HepG2 (cell line): ENCODE measurements at regions not wholly inside any gene's neighbourhood (a gene's known extent, or its start where the extent isn't known, plus 50 kb on each side); places are given as distances from the start of the nearest gene placed in this dataset.

ENCODE experiments used
- ATAC-seq: fragments of 200-7000 bp; cut with Tn5 transposase; 3 replicates; pipeline ENCODE4 v1.9.1; 2020; ENCODE audit warnings: mild to moderate bottlenecking, moderate library complexity
- BruUV-seq: library from RNA; stranded (reverse); fragments of 400-500 nt; replicated peaks from 2 replicates; lab custom pipeline; 2021; lab: Mats Ljungman, UMichigan
- CTCF ChIA-PET: fragments of 300-600 bp; formaldehyde crosslinking; extraction: SDS; loops from one replicate; lab custom pipeline; 2021; ENCODE audit warnings: low total read pairs, inconsistent platforms, low intra/inter-chr PET ratio; lab: Yijun Ruan, JAX
- POLR2A ChIA-PET: fragments of 350-600 bp; sonication (Branson Sonifier 250); formaldehyde crosslinking; loops from one replicate; lab custom pipeline; 2020; ENCODE audit warnings: antibody characterized with exemption, inconsistent platforms; lab: Yijun Ruan, JAX
- DNase-seq: peaks from one replicate; pipeline ENCODE4 v3.0.0-alpha.2; 2015; ENCODE audit warnings: low spot score
- FAIRE-seq: peaks from 3 replicates; lab custom pipeline; 2011; peaks lifted over from hg19 to GRCh38; lab: Jason Lieb, UNC
- H2AFZ ChIP-seq: one replicate; pipeline ENCODE4 v1.6.1; 2011; ENCODE audit warnings: low read length, inconsistent platforms
- H3K27ac ChIP-seq: fragments of 300-600 bp; 3 replicates; pipeline ENCODE4 v1.8.0; 2011; ENCODE audit warnings: mixed run types, mild to moderate bottlenecking, mixed read lengths, low read length, inconsistent platforms; ENCODE audit not compliant: insufficient read depth; ENCODE audit errors: extremely low read length
- H3K27me3 ChIP-seq, 2 experiments: fragments of 200-600 bp in 1 of 2; 2 replicates in 1 of 2; 3 replicates in 1 of 2; pipeline versions ENCODE4 v1.6.0 to v1.8.0; 2011; ENCODE audit warnings: low read length in 2 of 2, mild to moderate bottlenecking in 2 of 2, moderate library complexity in 2 of 2, inconsistent platforms in 1 of 2; ENCODE audit not compliant: insufficient read depth in 2 of 2, control insufficient read depth in 1 of 2
- H3K36me3 ChIP-seq, 2 experiments: fragments of 200-600 bp in 1 of 2; replicated peaks in 1 of 2; 2 replicates in 1 of 2; 3 replicates in 1 of 2; pipeline versions ENCODE4 v1.5.1 to v1.8.0; 2011; ENCODE audit warnings: low read length in 2 of 2, inconsistent platforms in 1 of 2; ENCODE audit not compliant: insufficient read depth in 2 of 2, control insufficient read depth in 1 of 2
- H3K4me1 ChIP-seq: 2 replicates; pipeline ENCODE4 v1.5.1; 2012; ENCODE audit warnings: low read length, inconsistent platforms; ENCODE audit not compliant: insufficient read depth
- H3K4me2 ChIP-seq: 2 replicates; pipeline ENCODE4 v1.6.0; 2011; ENCODE audit warnings: low read depth, low read length, inconsistent platforms
- H3K4me3 ChIP-seq, 3 experiments: fragments of 200-600 bp in 1 of 3; sonication (generic), shearing (Covaris generic) in 1 of 3; replicated peaks in 1 of 3; 2 replicates each; pipeline ENCODE4 v1.5.1; 2011 to 2016; ENCODE audit warnings: low read length in 3 of 3, inconsistent platforms in 2 of 3, low read depth in 2 of 3, mild to moderate bottlenecking in 2 of 3, control low read depth in 1 of 3, mixed read lengths in 1 of 3; ENCODE audit not compliant: insufficient read depth in 1 of 3
- H3K79me2 ChIP-seq: one replicate; pipeline ENCODE4 v1.6.1; 2011; ENCODE audit warnings: low read length, inconsistent platforms; ENCODE audit not compliant: insufficient read depth
- H3K9ac ChIP-seq: 2 replicates; pipeline ENCODE4 v1.6.0; 2011; ENCODE audit warnings: mild to moderate bottlenecking, low read depth, low read length, inconsistent platforms; ENCODE audit not compliant: insufficient read depth
- H3K9me3 ChIP-seq: 2 replicates; pipeline ENCODE4 v1.5.1; 2012; ENCODE audit warnings: mild to moderate bottlenecking, low read length
- H4K20me1 ChIP-seq: 2 replicates; pipeline ENCODE4 v1.6.0; 2011; ENCODE audit warnings: inconsistent platforms, mild to moderate bottlenecking, low read length, moderate library complexity; ENCODE audit not compliant: insufficient read depth
- ADNP ChIP-seq: sonication (generic); formaldehyde crosslinking; IDR thresholded peaks from 2 replicates; pipeline ENCODE4 v1.4.0; 2020; ENCODE audit warnings: missing genetic modification reagents
- GMEB2 ChIP-seq: IDR thresholded peaks from 2 replicates; pipeline ENCODE4 v1.6.1; 2016; ENCODE audit warnings: missing biosample characterization, missing genetic modification reagents, low read depth
- NCOA1 ChIP-seq: sonication (generic); formaldehyde crosslinking; IDR thresholded peaks from 2 replicates; pipeline ENCODE4 v1.9.0; 2021; ENCODE audit warnings: missing genetic modification reagents
- NR2F2 ChIP-seq: IDR thresholded peaks from 2 replicates; pipeline ENCODE4 v1.6.1; 2012; ENCODE audit warnings: low read depth, inconsistent platforms, borderline replicate concordance
- SNAPC2 ChIP-seq: sonication (generic); formaldehyde crosslinking; IDR thresholded peaks from 2 replicates; pipeline ENCODE4 v1.8.1; 2022; ENCODE audit warnings: mild to moderate bottlenecking, missing genetic modification reagents
- SNRNP70 ChIP-seq: fragments of 200-400 bp; formaldehyde crosslinking; IDR thresholded peaks from 2 replicates; pipeline ENCODE4 v1.6.1; 2017; ENCODE audit warnings: mild to moderate bottlenecking, low read depth, low read length, moderate library complexity
- TBX2 ChIP-seq: sonication (generic); formaldehyde crosslinking; IDR thresholded peaks from 2 replicates; pipeline ENCODE4 v1.5.0; 2020; ENCODE audit warnings: missing genetic modification reagents, mild to moderate bottlenecking, borderline replicate concordance
- ZBTB3 ChIP-seq: sonication (generic); formaldehyde crosslinking; IDR thresholded peaks from 2 replicates; pipeline ENCODE4 v1.4.0; 2020; ENCODE audit warnings: low read depth, mild to moderate bottlenecking, moderate library complexity, missing genetic modification reagents, borderline replicate concordance
- ZNF557 ChIP-seq: sonication (generic); formaldehyde crosslinking; IDR thresholded peaks from 2 replicates; pipeline ENCODE4 v1.4.0; 2020; ENCODE audit warnings: missing genetic modification reagents
- ZNF567 ChIP-seq: sonication (generic); formaldehyde crosslinking; IDR thresholded peaks from 2 replicates; pipeline ENCODE4 v1.8.1; 2023; ENCODE audit warnings: mild to moderate bottlenecking, missing genetic modification reagents, borderline replicate concordance
- ZNF605 ChIP-seq: sonication (generic); formaldehyde crosslinking; IDR thresholded peaks from 2 replicates; pipeline ENCODE4 v1.8.0; 2022; ENCODE audit warnings: mild to moderate bottlenecking, missing genetic modification reagents
- ZNF772 ChIP-seq: sonication (generic); formaldehyde crosslinking; IDR thresholded peaks from 2 replicates; pipeline ENCODE4 v1.5.0; 2020; ENCODE audit warnings: mild to moderate bottlenecking, missing genetic modification reagents
- ZSCAN25 ChIP-seq: sonication (generic); formaldehyde crosslinking; IDR thresholded peaks from 2 replicates; pipeline ENCODE4 v1.8.0; 2022; ENCODE audit warnings: mild to moderate bottlenecking, missing genetic modification reagents
- WGBS: methylation state at CpG from one replicate; pipeline ENCODE4 v1.1.6; 2017; ENCODE audit warnings: low lambda C conversion rate; 5-methylcytosine and 5-hydroxymethylcytosine counted together
- in situ Hi-C: cut with HindIII; loops from 2 replicates; pipeline ENCODE4 v1.10.0; 2017; ENCODE audit warnings: low pct_unique_long_range_greater_than_20kb; ENCODE audit not compliant: extremely low pct_ligation_motif_present
- intact Hi-C: fragments of 100-400 bp; cut with micrococcal nuclease; formaldehyde crosslinking; loops from one replicate; pipeline ENCODE4 v1.10.0; 2022; ENCODE audit not compliant: unreplicated experiment
- TF ChIP-seq, protein P1 (sequence below): sonication (generic); formaldehyde crosslinking; IDR thresholded peaks from 2 replicates; pipeline ENCODE4 v1.5.0; 2020; ENCODE audit warnings: mild to moderate bottlenecking, missing genetic modification reagents

- ATAC-seq (no peak), FAIRE-seq (no peak), DNase-seq (no peak)
- Histone ChIP-seq H4K20me1 (no peaks in the 10 kb centered on the region), H3K27ac (no peak overlapping the region), H3K4me2 (no peak overlapping the region), H3K9ac (no peak overlapping the region), H2AFZ (no peak overlapping the region), H3K79me2 (no peaks in the 10 kb centered on the region), H3K27me3 (no peaks in the 10 kb centered on the region), H3K4me3 (no peak overlapping the region), H3K9me3 (no peaks in the 10 kb centered on the region), H3K36me3 (no peaks in the 10 kb centered on the region), H3K4me1 (no peaks in the 10 kb centered on the region)
- WGBS, result 0% methylated on average over 1 of the region's 1 CpG
- intact Hi-C loops, result loop anchor here (2.0 kb wide), 1 partner anchor 640 kb away; no protein-coding TSS in a partner anchor
- POLR2A ChIA-PET, result no interaction called here
- CTCF ChIA-PET, result interaction anchor here (2.0 kb wide), 1 partner anchor 640 kb away, joined by 7 read pairs; no protein-coding TSS in a partner anchor
- TF ChIP-seq GMEB2 (CRISPR knock-in tag), result no peak
- no peak for TF ChIP-seq NR2F2
- no peak for TF ChIP-seq TBX2
- no peak for TF ChIP-seq SNRNP70
- TF ChIP-seq SNAPC2 (CRISPR knock-in tag), result no peak
- TF ChIP-seq, protein P1, sequence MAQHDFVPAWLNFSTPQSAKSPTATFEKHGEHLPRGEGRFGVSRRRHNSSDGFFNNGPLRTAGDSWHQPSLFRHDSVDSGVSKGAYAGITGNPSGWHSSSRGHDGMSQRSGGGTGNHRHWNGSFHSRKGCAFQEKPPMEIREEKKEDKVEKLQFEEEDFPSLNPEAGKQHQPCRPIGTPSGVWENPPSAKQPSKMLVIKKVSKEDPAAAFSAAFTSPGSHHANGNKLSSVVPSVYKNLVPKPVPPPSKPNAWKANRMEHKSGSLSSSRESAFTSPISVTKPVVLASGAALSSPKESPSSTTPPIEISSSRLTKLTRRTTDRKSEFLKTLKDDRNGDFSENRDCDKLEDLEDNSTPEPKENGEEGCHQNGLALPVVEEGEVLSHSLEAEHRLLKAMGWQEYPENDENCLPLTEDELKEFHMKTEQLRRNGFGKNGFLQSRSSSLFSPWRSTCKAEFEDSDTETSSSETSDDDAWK (CRISPR knock-in tag), result no peak
- TF ChIP-seq ADNP (CRISPR knock-in tag), result no peak
- TF ChIP-seq ZNF772 (CRISPR knock-in tag), result no peak
- no peak for TF ChIP-seq ZBTB3
- TF ChIP-seq NCOA1, result no peak
- TF ChIP-seq ZNF567 (CRISPR knock-in tag), result no peak
- no peak for TF ChIP-seq ZSCAN25 (CRISPR knock-in tag)
- no peak for TF ChIP-seq ZNF605 (CRISPR knock-in tag)
- no peak for TF ChIP-seq ZNF557 (CRISPR knock-in tag)
- in situ Hi-C loops, result loop anchor here (25.0 kb wide), 1 partner anchor 377 kb away; no protein-coding TSS in a partner anchor
- BruUV-seq, result no TSS peak
These were observed 144.4 kb upstream of the THRB start for GRCh38 chr3:24639061-24639460.
